C4-2B (cell line): ENCODE measurements at regions not wholly inside any gene's neighbourhood (a gene's known extent, or its start where the extent isn't known, plus 50 kb on each side); places are given as distances from the start of the nearest gene placed in this dataset.

Experiments used
- CTCF ChIP-seq: fragments of 450-650 bp; conservative IDR thresholded peaks from 2 replicates; pipeline ENCODE4 v1.5.1; 2017; ENCODE audit warnings: mild to moderate bottlenecking
- ZFX ChIP-seq: fragments of 450-650 bp; IDR thresholded peaks from 2 replicates; pipeline ENCODE4 v1.6.1; 2017

GRCh38 chr4:117481742-117482141 lies 396.4 kb upstream of the TRAM1L1 start:
- TF ChIP-seq CTCF (no peak), ZFX (no peak)
